ENCODE measurements at regions not wholly inside any gene's neighbourhood (a gene's known extent, or its start where the extent isn't known, plus 50 kb on each side); places are given as distances from the start of the nearest gene placed in this dataset.

DNA sequence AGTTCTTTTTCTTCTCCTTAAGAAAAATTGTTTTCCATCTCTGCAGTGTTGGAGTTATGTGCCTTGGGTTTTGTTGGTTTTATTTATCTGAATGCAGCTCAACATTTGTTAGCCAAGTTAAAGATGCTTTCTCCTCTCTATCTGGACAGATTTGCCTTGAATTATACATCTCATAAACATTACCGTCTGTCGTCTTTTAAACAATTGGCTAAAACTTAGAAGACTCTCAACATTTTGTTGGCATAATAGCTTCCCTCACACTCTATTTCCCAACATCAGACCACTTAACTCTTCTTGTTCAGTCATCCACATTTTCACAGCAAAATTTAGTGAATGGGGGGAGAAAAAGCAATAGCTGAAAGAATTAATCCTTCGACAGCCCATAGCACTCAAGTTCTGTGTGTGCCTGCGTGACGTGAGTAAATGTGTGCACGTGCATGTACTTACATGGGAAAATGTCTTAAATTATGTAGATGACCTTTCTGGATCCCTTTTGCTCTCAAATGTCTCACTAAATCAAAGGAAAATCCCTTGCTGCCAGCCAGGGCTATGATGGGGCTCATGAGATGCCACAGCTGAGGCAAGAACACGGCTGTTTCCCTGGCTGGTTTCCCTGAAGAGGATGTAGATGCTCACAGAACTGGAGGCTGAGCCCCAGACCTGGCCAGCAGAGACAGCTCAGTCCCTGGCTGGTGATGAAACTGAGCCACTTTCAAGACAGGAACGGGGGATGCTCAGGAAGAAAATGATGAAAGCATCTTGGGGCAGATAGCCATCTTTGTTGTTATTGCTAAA lies 382.2 kb downstream of the FBXW7 start:
- no peaks in the 10 kb centered on the region for H3K9me3 ChIP-seq (ENCODE audit: control insufficient read depth, insufficient read depth, low read depth, low read length)
- H3K4me3 ChIP-seq (ENCODE audit: low read depth, low read length) = no peak overlapping the region
- POLR2A ChIA-PET = no interaction called here
- no peak overlapping the region for H3K27ac ChIP-seq (ENCODE audit: extremely low read depth, low read depth, low read length)
- H3K36me3 ChIP-seq (ENCODE audit: control insufficient read depth in 2 of 2, insufficient read depth in 1 of 2, low read length in 2 of 2) = no peaks in the 10 kb centered on the region
- CTCF ChIA-PET = no interaction called here
- TF ChIP-seq ZNF121 (tag by site-specific recombination; IDR thresholded peaks at IDR 0.05) = no peak
- no peak for TF ChIP-seq ZFP41 (tag by site-specific recombination; IDR thresholded peaks at IDR 0.05; ENCODE audit: borderline replicate concordance)
- TF ChIP-seq ZSCAN4 (tag by site-specific recombination; IDR thresholded peaks at IDR 0.05) = no peak
- TF ChIP-seq, protein P1, sequence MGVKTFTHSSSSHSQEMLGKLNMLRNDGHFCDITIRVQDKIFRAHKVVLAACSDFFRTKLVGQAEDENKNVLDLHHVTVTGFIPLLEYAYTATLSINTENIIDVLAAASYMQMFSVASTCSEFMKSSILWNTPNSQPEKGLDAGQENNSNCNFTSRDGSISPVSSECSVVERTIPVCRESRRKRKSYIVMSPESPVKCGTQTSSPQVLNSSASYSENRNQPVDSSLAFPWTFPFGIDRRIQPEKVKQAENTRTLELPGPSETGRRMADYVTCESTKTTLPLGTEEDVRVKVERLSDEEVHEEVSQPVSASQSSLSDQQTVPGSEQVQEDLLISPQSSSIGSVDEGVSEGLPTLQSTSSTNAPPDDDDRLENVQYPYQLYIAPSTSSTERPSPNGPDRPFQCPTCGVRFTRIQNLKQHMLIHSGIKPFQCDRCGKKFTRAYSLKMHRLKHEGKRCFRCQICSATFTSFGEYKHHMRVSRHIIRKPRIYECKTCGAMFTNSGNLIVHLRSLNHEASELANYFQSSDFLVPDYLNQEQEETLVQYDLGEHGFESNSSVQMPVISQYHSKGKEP (tag by site-specific recombination; IDR thresholded peaks at IDR 0.05) = no peak
- TF ChIP-seq ZNF645 (tag by site-specific recombination; IDR thresholded peaks at IDR 0.05) = no peak
- no peak for TF ChIP-seq ZNF335 (tag by site-specific recombination; conservative IDR thresholded peaks at IDR 0.05)
- TF ChIP-seq ZNF596 (tag by site-specific recombination; IDR thresholded peaks at IDR 0.05) = no peak
- no peak for TF ChIP-seq ZNF518A (tag by site-specific recombination; conservative IDR thresholded peaks at IDR 0.05; ENCODE audit: low read depth)
- H3K4me1 ChIP-seq (ENCODE audit: control insufficient read depth, insufficient read depth, low read length) = no peaks in the 10 kb centered on the region

GRCh38 chr4:152150214-152150613 lies 385.7 kb downstream of the FBXW7 start:
- no peak overlapping the region for H3K4me3 ChIP-seq (ENCODE audit: low read depth, low read length)
- no peaks in the 10 kb centered on the region for H3K9me3 ChIP-seq (ENCODE audit: control insufficient read depth, insufficient read depth, low read depth, low read length)
- no peaks in the 10 kb centered on the region for H3K36me3 ChIP-seq (ENCODE audit: control insufficient read depth in 2 of 2, insufficient read depth in 1 of 2, low read length in 2 of 2)
- H3K27ac ChIP-seq (ENCODE audit: extremely low read depth, low read depth, low read length) = no peak overlapping the region
- TF ChIP-seq ZNF510 (tag by site-specific recombination; IDR thresholded peaks at IDR 0.05; ENCODE audit: insufficient replicate concordance) (no peak), ZBTB1 (tag by site-specific recombination; IDR thresholded peaks at IDR 0.05) (no peak), ZFP69B (tag by site-specific recombination; IDR thresholded peaks at IDR 0.05) (no peak), ZNF701 (tag by site-specific recombination; IDR thresholded peaks at IDR 0.05) (no peak), BCL11A (tag by site-specific recombination; IDR thresholded peaks at IDR 0.05; ENCODE audit: low read depth) (no peak), ZNF621 (tag by site-specific recombination; IDR thresholded peaks at IDR 0.05) (no peak), ZNF76 (tag by site-specific recombination; IDR thresholded peaks at IDR 0.05; ENCODE audit: borderline replicate concordance, low read depth) (no peak), ZNF660 (tag by site-specific recombination; IDR thresholded peaks at IDR 0.05) (no peak)
- no peaks in the 10 kb centered on the region for H3K4me1 ChIP-seq (ENCODE audit: control insufficient read depth, insufficient read depth, low read length)
- POLR2A ChIA-PET = no interaction called here
- CTCF ChIA-PET = no interaction called here
